Stimulated activated CD8-positive, alpha-beta memory T cell treated with anti-CD3 and anti-CD28 coated beads, Interleukin-4, amount 100 ng/mL, for 4 hours (primary cell): ENCODE measurements at regions not wholly inside any gene's neighbourhood (a gene's known extent, or its start where the extent isn't known, plus 50 kb on each side); places are given as distances from the start of the nearest gene placed in this dataset.

Experiments used
- DNase-seq, 2 donors: peaks; one replicate each; pipeline ENCODE4 v3.0.0-alpha.2; 2020; ENCODE audit warnings: low read depth in 2 of 2, low spot score in 1 of 2

DNA sequence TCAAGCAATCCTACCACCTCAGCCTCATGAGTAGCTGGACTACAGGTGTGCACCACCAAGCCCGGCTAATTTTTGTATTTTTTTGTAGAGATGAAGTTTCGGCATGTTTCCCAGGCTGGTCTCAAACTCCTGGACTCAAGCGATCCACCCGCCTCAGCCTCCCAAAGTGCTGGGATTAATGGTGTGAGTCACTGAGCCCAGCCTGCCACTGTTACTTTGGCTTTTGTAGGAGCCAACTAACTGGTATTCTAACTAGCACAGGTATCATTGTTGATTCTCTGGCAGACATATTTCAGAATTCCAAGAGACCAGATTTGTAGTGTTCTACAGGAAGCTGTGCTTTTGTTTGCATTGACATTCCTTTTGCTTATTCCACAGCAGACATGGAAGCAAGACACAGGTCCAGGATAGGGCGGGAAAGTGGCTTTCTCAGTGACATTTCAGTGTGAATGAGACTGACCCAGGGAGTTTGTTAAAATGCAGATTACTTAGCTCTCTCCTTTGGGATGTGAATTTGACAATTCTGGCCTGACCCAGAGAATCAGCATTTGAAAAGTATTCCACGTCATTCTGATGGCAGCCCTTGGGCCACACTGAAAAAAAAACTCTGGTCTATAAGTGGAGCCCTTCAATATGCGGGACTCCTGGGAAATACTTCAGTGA is 52.2 kb upstream of the PAX6 start:
- DNase-seq: no peak

DNA sequence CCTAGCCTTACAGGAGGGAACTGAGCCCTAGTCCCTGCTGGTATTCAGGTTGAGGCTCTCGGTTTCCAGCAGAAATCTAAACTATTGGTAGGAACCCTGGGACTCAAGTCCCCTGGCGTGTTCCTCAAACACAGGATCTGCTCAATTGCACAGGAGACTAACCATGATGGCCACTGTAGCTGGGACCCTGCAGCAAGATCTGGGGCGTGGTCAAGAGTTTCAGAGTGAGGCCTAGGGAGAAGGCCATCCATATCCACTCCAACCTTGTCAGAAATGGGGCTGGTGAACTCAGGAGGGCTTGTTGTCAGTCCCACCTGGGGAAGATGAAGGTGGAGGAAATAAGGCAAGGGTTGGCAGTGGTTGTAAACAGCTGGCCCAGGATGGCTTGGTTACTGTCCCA is 49.9 kb upstream of the PAX6 start:
- DNase-seq: no peak
